Astrocyte (in vitro differentiated cells and primary cell): ENCODE measurements at regions not wholly inside any gene's neighbourhood (a gene's known extent, or its start where the extent isn't known, plus 50 kb on each side); places are given as distances from the start of the nearest gene placed in this dataset.
"Not testable (repeated sequence)": the region's sequence is repeated elsewhere in the genome, so short reads cannot be mapped to it uniquely, and the experiment has no call there.

Experiments used
- DNase-seq: peaks from one replicate; pipeline ENCODE4 v3.0.0-alpha.2; 2010; ENCODE audit warnings: low read depth
- FAIRE-seq: peaks from 2 replicates; lab custom pipeline; 2011; peaks lifted over from hg19 to GRCh38; lab: Jason Lieb, UNC
- H2AFZ ChIP-seq: 2 replicates; pipeline ENCODE4 v1.6.0; 2012; ENCODE audit warnings: low read depth, low read length, inconsistent platforms
- H3K27ac ChIP-seq: 2 replicates; pipeline ENCODE4 v1.5.1; 2011; ENCODE audit warnings: low read depth, low read length, inconsistent platforms
- H3K27me3 ChIP-seq: 2 replicates; pipeline ENCODE4 v1.6.0; 2011; ENCODE audit warnings: low read length, inconsistent platforms; ENCODE audit not compliant: insufficient read depth
- H3K36me3 ChIP-seq: 2 replicates; pipeline ENCODE4 v1.5.1; 2011; ENCODE audit warnings: low read length, inconsistent platforms; ENCODE audit not compliant: insufficient read depth
- H3K4me1 ChIP-seq: 2 replicates; pipeline ENCODE4 v1.5.1; 2011; ENCODE audit warnings: low read length, inconsistent platforms; ENCODE audit not compliant: insufficient read depth
- H3K4me2 ChIP-seq: 2 replicates; pipeline ENCODE4 v1.6.0; 2012; ENCODE audit warnings: low read length, inconsistent platforms
- H3K4me3 ChIP-seq: 2 replicates; pipeline ENCODE4 v1.5.1; 2011; ENCODE audit warnings: low read depth, mild to moderate bottlenecking, low read length, inconsistent platforms; ENCODE audit not compliant: insufficient read depth
- H3K79me2 ChIP-seq: 2 replicates; pipeline ENCODE4 v1.6.0; 2012; ENCODE audit warnings: mild to moderate bottlenecking, low read length, inconsistent platforms; ENCODE audit not compliant: insufficient read depth
- H3K9ac ChIP-seq: 2 replicates; pipeline ENCODE4 v1.6.0; 2012; ENCODE audit warnings: mild to moderate bottlenecking, low read length, inconsistent platforms
- H3K9me3 ChIP-seq: 2 replicates; pipeline ENCODE4 v1.5.1; 2012; ENCODE audit warnings: low read depth, mild to moderate bottlenecking, low read length, inconsistent platforms; ENCODE audit not compliant: insufficient read depth
- H4K20me1 ChIP-seq: 2 replicates; pipeline ENCODE4 v1.6.0; 2012; ENCODE audit warnings: low read length, inconsistent platforms; ENCODE audit not compliant: insufficient read depth
- H3K27ac Mint-ChIP-seq: one replicate; pipeline ENCODE4 v1.8.0; 2021; ENCODE audit warnings: mild to moderate bottlenecking, mixed read lengths; ENCODE audit not compliant: unreplicated experiment
- H3K27me3 Mint-ChIP-seq: one replicate; pipeline ENCODE4 v1.8.0; 2021; ENCODE audit warnings: low read depth, mixed read lengths; ENCODE audit not compliant: unreplicated experiment
- H3K36me3 Mint-ChIP-seq: one replicate; pipeline ENCODE4 v1.8.0; 2021; ENCODE audit warnings: low read depth, mixed read lengths; ENCODE audit not compliant: unreplicated experiment
- H3K4me1 Mint-ChIP-seq: one replicate; pipeline ENCODE4 v1.8.0; 2021; ENCODE audit warnings: low read depth, mixed read lengths; ENCODE audit not compliant: unreplicated experiment
- H3K4me3 Mint-ChIP-seq: one replicate; pipeline ENCODE4 v1.8.0; 2021; ENCODE audit warnings: mild to moderate bottlenecking, moderate library complexity, mixed read lengths; ENCODE audit not compliant: unreplicated experiment
- H3K9me3 Mint-ChIP-seq: one replicate; pipeline ENCODE4 v1.8.0; 2021; ENCODE audit warnings: mild to moderate bottlenecking, mixed read lengths; ENCODE audit not compliant: unreplicated experiment
- CTCF ChIP-seq: IDR thresholded peaks from 2 replicates; pipeline ENCODE4 v1.5.1; 2011; ENCODE audit warnings: low read depth, mild to moderate bottlenecking, inconsistent platforms, low read length, moderate library complexity; ENCODE audit not compliant: insufficient read depth
- EZH2 ChIP-seq: IDR thresholded peaks from 2 replicates; pipeline ENCODE4 v1.6.1; 2012; ENCODE audit warnings: mild to moderate bottlenecking, low read length, inconsistent platforms; ENCODE audit not compliant: insufficient read depth

- no peak for TF ChIP-seq EZH2
- TF ChIP-seq CTCF: no peak
- Histone ChIP-seq H3K4me2 (peak overlapping the region; percentile 62), H4K20me1 (peaks cover 86% of the 10 kb centered on the region)
These were observed 93.8 kb upstream of the SVIL start for GRCh38 chr10:29728541-29729049.

GRCh38 chr10:29725927-29726326 is 91.2 kb upstream of the SVIL start:
- Histone ChIP-seq H3K79me2 (peaks cover 92% of the 10 kb centered on the region), H4K20me1 (peaks cover 80% of the 10 kb centered on the region)

More at GRCh38 chr10:29728541-29729049, 93.8 kb upstream of the SVIL start:
- Histone ChIP-seq H3K9ac (peak overlapping the region; percentile 21), H3K9me3 (no peaks in the 10 kb centered on the region), H3K36me3 (no peaks in the 10 kb centered on the region), H2AFZ (no peak overlapping the region), H3K4me3 (no peak overlapping the region), H3K27ac (no peak overlapping the region), H3K27me3 (no peaks in the 10 kb centered on the region), H3K79me2 (peaks cover 92% of the 10 kb centered on the region), H3K4me1 (peaks cover 16% of the 10 kb centered on the region)
- Mint-ChIP-seq H3K27me3 (no peaks in the 10 kb centered on the region), H3K9me3 (peaks cover 2% of the 10 kb centered on the region), H3K36me3 (peaks cover 13% of the 10 kb centered on the region), H3K27ac (no peak overlapping the region), H3K4me1 (peaks cover 38% of the 10 kb centered on the region), H3K4me3 (no peak overlapping the region)
- DNase-seq: no peak
- no peak for FAIRE-seq

GRCh38 chr10:29725133-29725720 is 90.5 kb upstream of the SVIL start:
- TF ChIP-seq EZH2 (no peak), CTCF (no peak)
- FAIRE-seq: no peak
- H3K36me3 Mint-ChIP-seq: peaks cover 16% of the 10 kb centered on the region
- Histone ChIP-seq H3K4me1 (peaks cover 6% of the 10 kb centered on the region), H3K79me2 (peaks cover 92% of the 10 kb centered on the region), H3K4me2 (peak overlapping the region; percentile 39), H3K4me3 (no peak overlapping the region), H3K9me3 (no peaks in the 10 kb centered on the region), H3K27ac (no peak overlapping the region), H3K27me3 (no peaks in the 10 kb centered on the region), H4K20me1 (peaks cover 73% of the 10 kb centered on the region), H3K9ac (no peak overlapping the region), H3K36me3 (no peaks in the 10 kb centered on the region), H2AFZ (no peak overlapping the region)
- H3K9me3 Mint-ChIP-seq: peaks cover 7% of the 10 kb centered on the region
- H3K4me3 Mint-ChIP-seq: no peak overlapping the region
- peaks cover 24% of the 10 kb centered on the region for H3K4me1 Mint-ChIP-seq
- no peaks in the 10 kb centered on the region for H3K27me3 Mint-ChIP-seq
- H3K27ac Mint-ChIP-seq: peak overlapping the region; percentile 20
- peak; percentile 30 for DNase-seq

More at GRCh38 chr10:29725927-29726326, 91.2 kb upstream of the SVIL start:
- not testable (repeated sequence) for H3K9me3 ChIP-seq, H3K9me3 Mint-ChIP-seq, H3K4me1 ChIP-seq, H3K27me3 ChIP-seq, H3K9ac ChIP-seq, H3K27ac Mint-ChIP-seq, H3K4me3 Mint-ChIP-seq, FAIRE-seq, H3K27ac ChIP-seq, H3K36me3 ChIP-seq, H3K4me2 ChIP-seq, H3K27me3 Mint-ChIP-seq, H2AFZ ChIP-seq, DNase-seq, H3K4me3 ChIP-seq
- Mint-ChIP-seq H3K36me3 (peaks cover 17% of the 10 kb centered on the region), H3K4me1 (peaks cover 24% of the 10 kb centered on the region)
